A549 (cell line): ENCODE measurements at regions not wholly inside any gene's neighbourhood (a gene's known extent, or its start where the extent isn't known, plus 50 kb on each side); places are given as distances from the start of the nearest gene placed in this dataset.

Experiments used
- CTCF ChIP-seq: fragments of >200 bp; sonication (Bioruptor Twin); formaldehyde crosslinking; IDR thresholded peaks from 3 replicates; pipeline ENCODE4 v1.5.1; 2016
- EP300 ChIP-seq, 2 experiments: fragments of >200 bp; sonication (Bioruptor Twin); formaldehyde crosslinking; IDR thresholded peaks; 2 replicates in 1 of 2; 3 replicates in 1 of 2; pipeline ENCODE4 v1.6.1; 2016 to 2017
- JUN ChIP-seq, 2 experiments: fragments of >200 bp; sonication (Bioruptor Twin); formaldehyde crosslinking; IDR thresholded peaks; 2 replicates in 1 of 2; 3 replicates in 1 of 2; pipeline ENCODE4 v1.6.1; 2016 to 2017
- MYC ChIP-seq: IDR thresholded peaks from 2 replicates; pipeline ENCODE4 v1.6.1; 2012; ENCODE audit warnings: mild to moderate bottlenecking, inconsistent platforms, low read length, improper control_type of control experiment, borderline replicate concordance
- POLR2A ChIP-seq: IDR thresholded peaks from 2 replicates; pipeline ENCODE4 v1.6.1; 2012; ENCODE audit warnings: mild to moderate bottlenecking, low read length
- RCOR1 ChIP-seq: fragments of 150-350 bp; IDR thresholded peaks from 2 replicates; pipeline ENCODE4 v1.6.1; 2014; ENCODE audit warnings: antibody characterized with exemption, low read length, low read depth
- RFX5 ChIP-seq: fragments of 450-650 bp; IDR thresholded peaks from 2 replicates; pipeline ENCODE4 v1.7.1; 2014; ENCODE audit warnings: antibody characterized with exemption, mild to moderate bottlenecking, moderate library complexity
- SREBF2 ChIP-seq: fragments of 450-650 bp; IDR thresholded peaks from 2 replicates; pipeline ENCODE4 v1.6.1; 2014; ENCODE audit warnings: mild to moderate bottlenecking, moderate library complexity
- ZFP36 ChIP-seq: fragments of 450-650 bp; IDR thresholded peaks from 2 replicates; pipeline ENCODE4 v1.6.1; 2014; ENCODE audit warnings: borderline replicate concordance; ENCODE audit not compliant: partially characterized antibody

- TF ChIP-seq RCOR1 (no peak), POLR2A (no peak), EP300 (IDR thresholded peaks at IDR 0.05) (no peak), CTCF (no peak), SREBF2 (no peak), JUN (IDR thresholded peaks at IDR 0.05) (no peak), ZFP36 (no peak), MYC (no peak), RFX5 (no peak)
Observed at GRCh38 chr1:232137066-232137465, 492.9 kb downstream of the SIPA1L2 start.
